ENCODE measurements at regions not wholly inside any gene's neighbourhood (a gene's known extent, or its start where the extent isn't known, plus 50 kb on each side); places are given as distances from the start of the nearest gene placed in this dataset.
A peak's percentile ranks its signal among the peaks of the same experiment; 100 is the strongest.

DNA sequence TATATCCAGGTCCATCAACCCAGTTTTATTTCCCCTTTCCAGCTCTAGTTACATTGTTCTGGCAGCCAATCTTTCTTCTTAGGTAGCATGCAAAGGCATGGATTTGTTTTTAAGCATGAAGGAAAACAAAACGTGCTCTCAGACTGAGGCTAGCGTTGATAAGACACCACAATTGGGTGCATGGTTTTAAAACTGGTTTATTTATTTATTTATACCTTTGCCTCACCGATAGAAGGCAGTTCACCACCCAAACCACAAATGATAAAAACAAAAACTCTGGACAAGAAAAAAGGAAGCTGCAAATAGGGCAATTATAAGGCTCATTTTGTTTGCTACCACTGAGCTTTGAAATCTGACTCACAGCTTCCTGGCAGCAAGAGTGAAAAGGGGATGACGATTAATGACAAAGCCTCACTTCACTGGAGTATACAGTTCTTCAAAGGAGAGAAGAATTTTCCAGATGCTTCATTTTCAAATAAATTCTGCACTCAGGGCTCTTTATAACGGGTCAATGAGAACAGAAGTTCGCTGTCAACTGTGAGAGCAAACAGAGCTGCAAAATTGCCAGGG is 278.4 kb upstream of the IRX5 start:
- no peak overlapping the region for H3K9ac ChIP-seq (ENCODE audit: low read length)
- no peaks in the 10 kb centered on the region for H3K9me3 ChIP-seq (ENCODE audit: control insufficient read depth, insufficient read depth, low read depth, low read length)
- H3K4me3 ChIP-seq (ENCODE audit: low read depth, low read length), result peak overlapping the region; percentile 45
- H3K4me1 ChIP-seq (ENCODE audit: control insufficient read depth, insufficient read depth, low read length), result peaks cover 59% of the 10 kb centered on the region
- H3K27ac ChIP-seq (ENCODE audit: low read depth, low read length), result no peak overlapping the region
- H3K36me3 ChIP-seq (ENCODE audit: control insufficient read depth, insufficient read depth, low read length), result no peaks in the 10 kb centered on the region
- H3K27me3 ChIP-seq (ENCODE audit: control insufficient read depth, insufficient read depth, low read length), result peaks cover 40% of the 10 kb centered on the region

- no peaks in the 10 kb centered on the region for H3K36me3 ChIP-seq (ENCODE audit: control insufficient read depth, insufficient read depth, low read length)
- H3K9me3 ChIP-seq (ENCODE audit: control insufficient read depth, insufficient read depth, low read depth, low read length), result no peaks in the 10 kb centered on the region
- H3K27ac ChIP-seq (ENCODE audit: low read depth, low read length), result no peak overlapping the region
- H3K4me1 ChIP-seq (ENCODE audit: control insufficient read depth, insufficient read depth, low read length), result peaks cover 56% of the 10 kb centered on the region
- peaks cover 42% of the 10 kb centered on the region for H3K27me3 ChIP-seq (ENCODE audit: control insufficient read depth, insufficient read depth, low read length)
- H3K4me3 ChIP-seq (ENCODE audit: low read depth, low read length), result peak overlapping the region; percentile 45
- H3K9ac ChIP-seq (ENCODE audit: low read length), result peak overlapping the region; percentile 39
Measured at GRCh38 chr16:54651440-54652195, 279.0 kb upstream of the IRX5 start.

DNA sequence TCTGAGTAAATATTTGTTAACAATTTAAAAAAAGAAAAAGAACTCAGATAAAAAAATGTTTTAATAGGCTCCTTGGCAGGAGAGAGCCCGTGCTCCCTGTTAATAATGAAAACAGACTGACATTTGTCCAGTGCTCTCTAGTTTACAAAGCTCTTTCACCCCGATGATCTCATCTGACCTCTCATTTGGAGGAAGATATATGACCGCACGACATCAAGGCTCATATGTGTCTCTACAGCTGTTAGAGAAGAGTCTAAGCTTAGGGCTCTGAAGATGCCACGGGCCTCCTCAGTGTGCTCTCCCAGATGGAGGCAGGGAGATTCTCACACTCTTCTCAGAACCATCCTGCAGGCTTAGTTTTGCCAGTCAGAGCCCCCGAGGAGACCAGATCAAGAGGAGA is 280.8 kb upstream of the IRX5 start:
- Histone ChIP-seq H3K9me3 (ENCODE audit: control insufficient read depth, insufficient read depth, low read depth, low read length) (no peaks in the 10 kb centered on the region), H3K4me1 (ENCODE audit: control insufficient read depth, insufficient read depth, low read length) (peaks cover 41% of the 10 kb centered on the region), H3K27ac (ENCODE audit: low read depth, low read length) (no peak overlapping the region), H3K4me3 (ENCODE audit: low read depth, low read length) (no peak overlapping the region), H3K27me3 (ENCODE audit: control insufficient read depth, insufficient read depth, low read length) (peaks cover 42% of the 10 kb centered on the region), H3K36me3 (ENCODE audit: control insufficient read depth, insufficient read depth, low read length) (no peaks in the 10 kb centered on the region), H3K9ac (ENCODE audit: low read length) (no peak overlapping the region)

GRCh38 chr16:54648575-54648974 is 282.1 kb upstream of the IRX5 start:
- peaks cover 33% of the 10 kb centered on the region for H3K4me1 ChIP-seq (ENCODE audit: control insufficient read depth, insufficient read depth, low read length)
- H3K27ac ChIP-seq (ENCODE audit: low read depth, low read length), result no peak overlapping the region
- H3K9me3 ChIP-seq (ENCODE audit: control insufficient read depth, insufficient read depth, low read depth, low read length), result no peaks in the 10 kb centered on the region
- H3K9ac ChIP-seq (ENCODE audit: low read length), result no peak overlapping the region
- H3K4me3 ChIP-seq (ENCODE audit: low read depth, low read length), result no peak overlapping the region
- H3K36me3 ChIP-seq (ENCODE audit: control insufficient read depth, insufficient read depth, low read length), result no peaks in the 10 kb centered on the region
- peaks cover 34% of the 10 kb centered on the region; the same call in 1 of the 2 replicates for H3K27me3 ChIP-seq (ENCODE audit: control insufficient read depth, insufficient read depth, low read length)

DNA sequence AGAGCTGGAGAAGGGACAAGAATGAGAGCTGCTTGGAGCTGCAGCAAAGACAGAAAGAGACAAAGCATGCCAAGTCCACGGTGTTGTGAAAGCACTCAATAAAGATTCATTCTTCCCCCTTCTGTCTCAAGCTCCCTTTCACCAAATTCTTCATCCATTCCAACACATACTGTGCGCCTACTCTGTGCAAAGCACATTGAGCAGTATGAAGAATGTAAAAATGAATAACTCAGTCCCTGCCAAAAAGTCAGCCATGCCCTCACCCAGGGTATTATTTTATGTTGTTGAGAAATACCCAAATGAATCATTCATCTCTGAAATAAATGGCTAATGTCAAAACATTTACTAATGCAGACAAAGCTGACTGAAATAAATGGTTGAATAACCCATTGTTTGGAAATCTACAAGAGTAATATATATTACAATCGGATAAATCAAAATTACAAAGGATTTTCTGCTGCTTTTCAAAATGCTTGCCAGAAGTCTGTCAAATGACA is 282.9 kb upstream of the IRX5 start:
- Histone ChIP-seq H3K4me1 (ENCODE audit: control insufficient read depth, insufficient read depth, low read length) (peaks cover 30% of the 10 kb centered on the region), H3K27me3 (ENCODE audit: control insufficient read depth, insufficient read depth, low read length) (peaks cover 28% of the 10 kb centered on the region; the same call in 1 of the 2 replicates), H3K4me3 (ENCODE audit: low read depth, low read length) (no peak overlapping the region), H3K9ac (ENCODE audit: low read length) (no peak overlapping the region), H3K9me3 (ENCODE audit: control insufficient read depth, insufficient read depth, low read depth, low read length) (no peaks in the 10 kb centered on the region), H3K36me3 (ENCODE audit: control insufficient read depth, insufficient read depth, low read length) (no peaks in the 10 kb centered on the region), H3K27ac (ENCODE audit: low read depth, low read length) (no peak overlapping the region)

DNA sequence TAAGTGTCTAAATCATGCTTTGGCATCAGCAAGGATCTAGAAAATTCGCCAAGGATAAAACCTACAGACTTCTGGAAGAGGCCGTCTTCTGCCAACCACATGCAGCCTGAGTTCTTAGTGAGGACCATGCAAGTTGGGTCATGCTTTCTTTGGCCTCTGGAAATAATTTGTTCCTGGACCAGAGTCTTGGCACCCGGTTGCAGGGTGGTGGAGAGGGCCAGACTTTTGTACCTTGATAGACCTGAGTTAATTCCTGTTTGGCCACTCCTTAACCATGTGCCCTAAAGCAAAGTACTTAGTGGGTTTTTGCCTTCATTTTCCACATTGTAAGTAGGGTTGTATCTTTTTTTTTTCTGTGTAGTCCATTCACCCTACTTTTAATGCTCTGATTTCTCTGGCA is 283.4 kb upstream of the IRX5 start:
- no peak overlapping the region for H3K9ac ChIP-seq (ENCODE audit: low read length)
- no peaks in the 10 kb centered on the region for H3K36me3 ChIP-seq (ENCODE audit: control insufficient read depth, insufficient read depth, low read length)
- no peaks in the 10 kb centered on the region for H3K9me3 ChIP-seq (ENCODE audit: control insufficient read depth, insufficient read depth, low read depth, low read length)
- H3K27ac ChIP-seq (ENCODE audit: low read depth, low read length), result no peak overlapping the region
- H3K4me3 ChIP-seq (ENCODE audit: low read depth, low read length), result no peak overlapping the region
- H3K27me3 ChIP-seq (ENCODE audit: control insufficient read depth, insufficient read depth, low read length), result peaks cover 27% of the 10 kb centered on the region; the same call in 1 of the 2 replicates
- H3K4me1 ChIP-seq (ENCODE audit: control insufficient read depth, insufficient read depth, low read length), result peaks cover 26% of the 10 kb centered on the region

- H3K9ac ChIP-seq (ENCODE audit: low read length), result no peak overlapping the region
- H3K27ac ChIP-seq (ENCODE audit: low read depth, low read length), result no peak overlapping the region
Measured at GRCh38 chr16:54645345-54645744, 285.3 kb upstream of the IRX5 start.

GRCh38 chr16:54636221-54636793 is 294.4 kb upstream of the IRX5 start:
- Histone ChIP-seq H3K27ac (ENCODE audit: low read depth, low read length) (no peak overlapping the region), H3K27me3 (ENCODE audit: control insufficient read depth, insufficient read depth, low read length) (no peaks in the 10 kb centered on the region), H3K9me3 (ENCODE audit: control insufficient read depth, insufficient read depth, low read depth, low read length) (no peaks in the 10 kb centered on the region), H3K4me3 (ENCODE audit: low read depth, low read length) (no peak overlapping the region), H3K9ac (ENCODE audit: low read length) (no peak overlapping the region), H3K4me1 (ENCODE audit: control insufficient read depth, insufficient read depth, low read length) (no peaks in the 10 kb centered on the region), H3K36me3 (ENCODE audit: control insufficient read depth, insufficient read depth, low read length) (no peaks in the 10 kb centered on the region)

More at GRCh38 chr16:54645345-54645744, 285.3 kb upstream of the IRX5 start:
- Histone ChIP-seq H3K4me1 (ENCODE audit: control insufficient read depth, insufficient read depth, low read length) (peaks cover 12% of the 10 kb centered on the region), H3K9me3 (ENCODE audit: control insufficient read depth, insufficient read depth, low read depth, low read length) (no peaks in the 10 kb centered on the region), H3K36me3 (ENCODE audit: control insufficient read depth, insufficient read depth, low read length) (no peaks in the 10 kb centered on the region), H3K4me3 (ENCODE audit: low read depth, low read length) (no peak overlapping the region), H3K27me3 (ENCODE audit: control insufficient read depth, insufficient read depth, low read length) (peaks cover 27% of the 10 kb centered on the region; the same call in 1 of the 2 replicates)

- H3K9ac ChIP-seq (ENCODE audit: low read length), result no peak overlapping the region
- no peaks in the 10 kb centered on the region for H3K36me3 ChIP-seq (ENCODE audit: control insufficient read depth, insufficient read depth, low read length)
- no peak overlapping the region for H3K4me3 ChIP-seq (ENCODE audit: low read depth, low read length)
- no peaks in the 10 kb centered on the region for H3K4me1 ChIP-seq (ENCODE audit: control insufficient read depth, insufficient read depth, low read length)
- H3K27ac ChIP-seq (ENCODE audit: low read depth, low read length), result no peak overlapping the region
- H3K9me3 ChIP-seq (ENCODE audit: control insufficient read depth, insufficient read depth, low read depth, low read length), result no peaks in the 10 kb centered on the region
- H3K27me3 ChIP-seq (ENCODE audit: control insufficient read depth, insufficient read depth, low read length), result no peaks in the 10 kb centered on the region
Measured at GRCh38 chr16:54633943-54634362, 296.7 kb upstream of the IRX5 start.

DNA sequence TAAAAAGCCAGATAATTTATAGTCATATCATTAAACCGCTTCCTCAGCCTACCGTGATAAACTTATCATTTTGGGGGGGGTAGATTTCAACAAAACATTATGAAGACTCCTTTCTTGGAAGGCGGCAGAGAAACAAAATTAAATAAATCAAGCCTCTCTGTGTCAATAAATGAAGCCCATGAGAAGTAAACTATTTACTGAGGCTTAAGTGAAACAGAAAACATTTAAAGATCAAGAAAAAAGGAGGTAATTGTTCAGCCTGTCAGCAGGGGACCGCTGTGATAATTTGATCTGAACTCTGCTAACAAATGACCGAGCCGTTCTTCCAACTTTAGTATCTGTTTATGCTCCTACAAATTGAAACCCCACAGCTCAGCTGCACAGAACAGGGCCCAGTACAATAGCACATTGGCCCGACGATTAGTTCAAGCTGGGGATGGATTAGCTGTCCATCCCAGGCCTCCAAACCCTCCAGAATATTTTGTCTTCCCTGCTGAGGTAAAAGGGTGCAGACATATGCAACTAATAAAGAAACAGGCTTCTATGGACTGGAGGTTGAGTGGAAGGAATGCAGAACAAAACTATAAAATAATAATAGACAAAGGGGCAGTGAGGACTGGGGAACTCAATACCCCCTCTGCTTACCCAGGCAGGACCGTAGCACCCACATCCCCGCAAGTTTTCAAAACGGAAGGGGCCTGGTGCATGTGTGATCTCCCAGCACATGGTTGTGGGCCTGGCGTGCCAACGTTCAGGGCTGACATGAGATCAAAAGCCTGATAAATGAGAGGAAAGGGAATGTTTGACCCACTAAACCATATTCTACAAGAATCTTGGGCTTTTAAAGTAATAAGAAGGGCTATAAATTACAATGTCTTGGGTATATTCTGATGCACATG is 298.1 kb upstream of the IRX5 start:
- no peaks in the 10 kb centered on the region for H3K9me3 ChIP-seq (ENCODE audit: control insufficient read depth, insufficient read depth, low read depth, low read length)
- no peaks in the 10 kb centered on the region for H3K27me3 ChIP-seq (ENCODE audit: control insufficient read depth, insufficient read depth, low read length)
- H3K27ac ChIP-seq (ENCODE audit: low read depth, low read length), result no peak overlapping the region
- no peak overlapping the region for H3K9ac ChIP-seq (ENCODE audit: low read length)
- no peak overlapping the region for H3K4me3 ChIP-seq (ENCODE audit: low read depth, low read length)
- H3K36me3 ChIP-seq (ENCODE audit: control insufficient read depth, insufficient read depth, low read length), result no peaks in the 10 kb centered on the region
- no peaks in the 10 kb centered on the region for H3K4me1 ChIP-seq (ENCODE audit: control insufficient read depth, insufficient read depth, low read length)

Measured in HUES6 (cell line).